Type B pancreatic cell (in vitro differentiated cells): ENCODE measurements at regions not wholly inside any gene's neighbourhood (a gene's known extent, or its start where the extent isn't known, plus 50 kb on each side); places are given as distances from the start of the nearest gene placed in this dataset.

Experiments
- DNase-seq: peaks from one replicate; pipeline ENCODE4 v3.0.0; 2021; ENCODE audit warnings: mixed read lengths; ENCODE audit not compliant: unreplicated experiment; ENCODE audit errors: extremely low spot score
- H3K27ac Mint-ChIP-seq: 2 replicates; pipeline ENCODE4 v1.8.0; 2021; ENCODE audit warnings: mild to moderate bottlenecking, mixed read lengths
- H3K27me3 Mint-ChIP-seq: 2 replicates; pipeline ENCODE4 v1.8.0; 2021; ENCODE audit warnings: mixed read lengths
- H3K36me3 Mint-ChIP-seq: 2 replicates; pipeline ENCODE4 v1.8.0; 2021; ENCODE audit warnings: mixed read lengths
- H3K4me1 Mint-ChIP-seq: one replicate; pipeline ENCODE4 v1.8.0; 2021; ENCODE audit warnings: mixed read lengths; ENCODE audit not compliant: unreplicated experiment
- H3K4me3 Mint-ChIP-seq: 2 replicates; pipeline ENCODE4 v1.8.0; 2021; ENCODE audit warnings: mild to moderate bottlenecking, mixed read lengths
- H3K9me3 Mint-ChIP-seq: 2 replicates; pipeline ENCODE4 v1.8.0; 2021; ENCODE audit warnings: mixed read lengths
- TF ChIP-seq, protein P1 (sequence below): fragments of 200-600 bp; sonication (generic); conservative IDR thresholded peaks from 2 replicates; pipeline ENCODE4 v1.5.0; 2021; ENCODE audit warnings: antibody characterized with exemption, mild to moderate bottlenecking

DNA sequence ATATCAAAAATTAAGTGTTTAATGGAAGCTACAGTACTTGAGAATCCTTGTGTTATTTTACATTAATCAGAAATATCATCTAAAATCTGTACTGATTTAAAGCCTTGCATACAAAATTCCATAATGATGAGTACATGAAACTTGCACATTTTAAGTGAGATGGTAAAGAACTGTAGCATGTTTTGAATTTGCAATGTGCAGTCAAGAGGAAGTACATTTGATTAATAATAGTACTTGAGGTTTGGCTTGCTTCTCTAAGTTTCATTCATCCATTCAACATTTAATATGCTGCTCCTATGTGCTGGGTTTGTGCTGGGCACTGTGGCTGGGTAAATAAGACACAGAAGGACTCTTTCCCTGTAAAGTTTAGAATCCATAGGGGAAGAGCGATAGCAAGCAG is 332.3 kb downstream of the CNTN3 start:
- no peak for DNase-seq
- H3K4me1 Mint-ChIP-seq, result no peaks in the 10 kb centered on the region
- TF ChIP-seq, protein P1, sequence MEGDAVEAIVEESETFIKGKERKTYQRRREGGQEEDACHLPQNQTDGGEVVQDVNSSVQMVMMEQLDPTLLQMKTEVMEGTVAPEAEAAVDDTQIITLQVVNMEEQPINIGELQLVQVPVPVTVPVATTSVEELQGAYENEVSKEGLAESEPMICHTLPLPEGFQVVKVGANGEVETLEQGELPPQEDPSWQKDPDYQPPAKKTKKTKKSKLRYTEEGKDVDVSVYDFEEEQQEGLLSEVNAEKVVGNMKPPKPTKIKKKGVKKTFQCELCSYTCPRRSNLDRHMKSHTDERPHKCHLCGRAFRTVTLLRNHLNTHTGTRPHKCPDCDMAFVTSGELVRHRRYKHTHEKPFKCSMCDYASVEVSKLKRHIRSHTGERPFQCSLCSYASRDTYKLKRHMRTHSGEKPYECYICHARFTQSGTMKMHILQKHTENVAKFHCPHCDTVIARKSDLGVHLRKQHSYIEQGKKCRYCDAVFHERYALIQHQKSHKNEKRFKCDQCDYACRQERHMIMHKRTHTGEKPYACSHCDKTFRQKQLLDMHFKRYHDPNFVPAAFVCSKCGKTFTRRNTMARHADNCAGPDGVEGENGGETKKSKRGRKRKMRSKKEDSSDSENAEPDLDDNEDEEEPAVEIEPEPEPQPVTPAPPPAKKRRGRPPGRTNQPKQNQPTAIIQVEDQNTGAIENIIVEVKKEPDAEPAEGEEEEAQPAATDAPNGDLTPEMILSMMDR, result no peak
- no peak overlapping the region for H3K4me3 Mint-ChIP-seq
- H3K9me3 Mint-ChIP-seq, result peaks cover 7% of the 10 kb centered on the region
- H3K27me3 Mint-ChIP-seq, result peaks cover 2% of the 10 kb centered on the region
- H3K36me3 Mint-ChIP-seq, result no peaks in the 10 kb centered on the region
- H3K27ac Mint-ChIP-seq, result no peak overlapping the region

DNA sequence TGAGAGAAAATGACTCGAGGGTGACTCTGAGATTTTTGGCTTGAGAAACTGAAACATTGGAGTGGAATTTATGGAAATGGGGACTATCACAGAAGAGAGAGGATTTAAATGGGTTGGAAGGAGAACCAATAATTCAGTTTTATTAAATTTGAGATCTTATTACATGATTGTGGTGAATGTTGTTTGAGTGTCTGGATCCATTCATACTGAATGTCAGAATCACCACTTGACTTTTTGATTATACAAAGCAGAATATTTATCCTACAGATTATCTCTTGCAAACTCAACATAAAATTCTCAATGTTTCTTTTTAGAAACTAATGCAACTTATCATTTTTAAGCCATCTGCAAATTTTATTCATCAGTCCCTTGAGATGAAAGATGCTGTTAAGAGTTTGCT is 332.8 kb downstream of the CNTN3 start:
- Mint-ChIP-seq H3K4me3 (no peak overlapping the region), H3K27ac (no peak overlapping the region), H3K9me3 (peaks cover 7% of the 10 kb centered on the region), H3K4me1 (no peaks in the 10 kb centered on the region), H3K27me3 (peaks cover 2% of the 10 kb centered on the region), H3K36me3 (no peaks in the 10 kb centered on the region)
- TF ChIP-seq, protein P1, result no peak
- DNase-seq, result no peak

DNA sequence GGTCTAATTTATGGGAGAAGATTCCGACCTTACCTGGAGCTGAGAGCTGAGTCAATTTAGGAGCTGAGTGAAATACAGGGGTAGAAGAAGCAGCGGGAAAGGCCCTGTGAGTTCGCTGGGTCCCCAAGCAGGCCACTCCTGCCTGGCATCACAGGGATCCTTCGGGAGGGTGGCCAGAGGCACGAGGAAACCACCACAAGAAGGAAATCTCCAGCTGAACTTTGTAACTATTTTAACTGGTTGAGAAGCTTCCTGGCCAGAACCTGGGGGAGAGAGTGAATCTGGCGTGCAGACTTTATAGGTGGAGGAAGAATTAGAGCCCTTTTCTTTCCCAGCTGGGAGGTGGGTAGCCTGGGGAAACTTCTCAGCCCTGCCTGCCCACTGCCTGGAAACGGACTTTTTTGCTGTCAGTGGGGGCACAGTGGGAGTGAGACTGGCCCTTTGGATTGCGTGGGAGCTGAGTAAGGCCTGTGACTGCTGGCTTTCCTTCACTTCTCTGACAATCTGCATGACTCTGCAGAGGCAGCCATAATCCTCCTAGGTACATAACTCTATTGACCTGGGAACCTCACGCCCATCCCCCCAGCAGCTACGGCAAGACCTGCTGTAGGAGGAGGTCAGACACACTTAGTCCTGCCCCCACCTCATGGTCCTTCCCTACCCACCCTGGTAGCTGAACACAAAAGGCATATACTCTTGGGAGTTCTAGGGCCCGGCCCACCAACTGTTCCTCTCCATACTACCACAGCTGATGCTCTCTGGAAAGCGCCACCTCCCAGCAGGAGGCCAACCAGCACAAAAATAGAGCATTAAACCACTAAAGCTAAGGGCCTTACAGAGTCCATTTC is 340.7 kb downstream of the CNTN3 start:
- no peaks in the 10 kb centered on the region for H3K36me3 Mint-ChIP-seq
- TF ChIP-seq, protein P1, result no peak
- peaks cover 7% of the 10 kb centered on the region for H3K9me3 Mint-ChIP-seq
- H3K27me3 Mint-ChIP-seq, result no peaks in the 10 kb centered on the region
- no peak for DNase-seq
- H3K4me1 Mint-ChIP-seq, result no peaks in the 10 kb centered on the region
- no peak overlapping the region for H3K27ac Mint-ChIP-seq
- H3K4me3 Mint-ChIP-seq, result no peak overlapping the region

DNA sequence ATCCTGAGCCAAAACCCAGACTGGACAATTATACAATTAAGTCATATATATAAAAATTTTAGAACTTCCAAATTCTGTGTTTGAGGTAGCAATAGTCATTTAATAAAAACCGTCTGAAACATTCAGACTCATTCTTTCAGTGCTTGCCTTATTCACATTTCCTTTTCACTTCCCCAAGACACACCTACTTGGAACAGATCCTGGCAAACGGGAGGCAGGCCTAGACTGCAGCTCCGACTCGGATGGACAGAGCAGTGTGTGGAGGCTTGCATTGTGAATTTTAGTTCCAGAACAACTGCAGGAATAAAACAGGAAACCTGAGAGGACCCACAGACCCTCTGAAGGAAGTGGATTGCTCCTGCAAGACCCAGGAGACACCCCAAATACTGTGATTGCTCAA is 341.4 kb downstream of the CNTN3 start:
- no peak for DNase-seq
- Mint-ChIP-seq H3K27me3 (no peaks in the 10 kb centered on the region), H3K27ac (no peak overlapping the region)

DNA sequence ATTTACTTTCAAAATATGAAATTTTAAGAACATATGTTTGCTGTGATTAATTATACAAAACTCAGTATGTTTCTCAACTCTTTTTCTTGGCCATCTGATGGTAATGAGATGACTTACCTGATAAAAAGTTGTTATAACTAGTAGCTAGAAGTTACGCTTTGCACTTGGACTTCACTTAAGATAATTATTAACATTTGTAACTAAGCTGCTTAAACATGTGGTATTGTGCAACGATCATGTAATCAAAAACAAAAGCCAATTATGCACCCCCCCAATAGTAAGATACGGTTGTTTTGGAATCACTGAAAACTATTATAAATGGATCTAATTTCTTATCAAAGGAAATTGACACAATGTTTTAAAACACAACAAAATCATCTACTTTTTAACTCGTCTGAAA is 342.9 kb downstream of the CNTN3 start:
- H3K4me1 Mint-ChIP-seq, result no peaks in the 10 kb centered on the region
- H3K4me3 Mint-ChIP-seq, result no peak overlapping the region
- H3K36me3 Mint-ChIP-seq, result no peaks in the 10 kb centered on the region
- peaks cover 6% of the 10 kb centered on the region for H3K27me3 Mint-ChIP-seq
- no peak for DNase-seq
- no peaks in the 10 kb centered on the region for H3K9me3 Mint-ChIP-seq
- TF ChIP-seq, protein P1, result no peak
- H3K27ac Mint-ChIP-seq, result no peak overlapping the region

More for the DNA sequence above, 341.4 kb downstream of the CNTN3 start:
- Mint-ChIP-seq H3K4me1 (no peaks in the 10 kb centered on the region), H3K4me3 (no peak overlapping the region), H3K36me3 (no peaks in the 10 kb centered on the region), H3K9me3 (peaks cover 7% of the 10 kb centered on the region)
- TF ChIP-seq, protein P1, result no peak
